ENCODE measurements at regions not wholly inside any gene's neighbourhood (a gene's known extent, or its start where the extent isn't known, plus 50 kb on each side); places are given as distances from the start of the nearest gene placed in this dataset.

DNA sequence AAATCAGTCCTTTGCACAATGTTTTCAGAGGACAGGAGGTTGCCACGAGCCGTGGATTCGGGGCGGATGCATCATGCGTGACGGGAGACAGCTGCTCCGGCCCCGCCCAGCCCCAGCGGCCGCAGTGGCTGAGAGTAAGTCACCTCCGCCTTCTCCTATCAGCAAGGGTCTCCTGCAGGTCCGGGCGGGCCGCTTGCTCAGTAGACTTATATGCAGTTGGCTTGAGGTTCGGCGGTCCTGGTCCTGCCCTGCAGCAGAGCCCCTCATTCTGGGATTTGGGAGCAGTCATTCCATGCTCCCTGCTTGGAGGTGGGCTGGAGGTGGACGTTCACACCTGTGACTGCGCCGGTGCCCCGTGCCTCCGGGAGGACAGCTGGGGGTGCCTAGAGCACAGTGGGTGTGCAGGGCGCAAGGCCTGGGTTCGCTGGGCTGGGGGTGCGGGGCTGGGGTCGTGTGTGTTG lies 86.3 kb upstream of the ADRA2C start:
- TF ChIP-seq ZNF780A (CRISPR knock-in tag; IDR thresholded peaks at IDR 0.05) (no peak), CEBPB (IDR thresholded peaks at IDR 0.05; ENCODE audit: borderline replicate concordance, low read depth, low read length) (no peak), ZNF7 (CRISPR knock-in tag; IDR thresholded peaks at IDR 0.05) (no peak), HDAC2 (CRISPR knock-in tag; IDR thresholded peaks at IDR 0.05) (no peak), SMAD1 (CRISPR knock-in tag; IDR thresholded peaks at IDR 0.05; ENCODE audit: borderline replicate concordance, low read depth) (no peak), MEIS2 (CRISPR knock-in tag; IDR thresholded peaks at IDR 0.05) (no peak), SMAD3 (CRISPR knock-in tag; IDR thresholded peaks at IDR 0.05) (no peak), ZNF589 (CRISPR knock-in tag; conservative IDR thresholded peaks at IDR 0.05) (no peak), NKX3-1 (CRISPR knock-in tag; IDR thresholded peaks at IDR 0.05) (no peak)
